Heart left ventricle (tissue), 16 donors: ENCODE measurements at regions not wholly inside any gene's neighbourhood (a gene's known extent, or its start where the extent isn't known, plus 50 kb on each side); places are given as distances from the start of the nearest gene placed in this dataset.
"Not testable (repeated sequence)": the region's sequence is repeated elsewhere in the genome, so short reads cannot be mapped to it uniquely, and the experiment has no call there.

Source experiments
- ATAC-seq, 4 donors: fragments of 200-7000 bp; cut with Tn5 transposase; one replicate each; pipeline ENCODE4 v1.9.1; 2020 to 2022; ENCODE audit warnings: moderate library complexity in 4 of 4, mild to moderate bottlenecking in 3 of 4, moderate number of reproducible peaks in 1 of 4
- DNase-seq, 5 donors: peaks; one replicate each; pipeline ENCODE4 v3.0.0-alpha.2; 2020
- H3K27ac ChIP-seq, 12 donors: fragments of 200-600 bp; sonication (generic) in 4 of 12; one replicate each; pipeline versions ENCODE4 v1.5.0 to v1.8.0; 2016 to 2022; ENCODE audit warnings: mild to moderate bottlenecking in 2 of 12
- H3K27me3 ChIP-seq, 9 donors: fragments of 200-600 bp; sonication (generic) in 2 of 9; one replicate each; pipeline versions ENCODE4 v1.5.1 to v1.8.0; 2016 to 2022; ENCODE audit warnings: mild to moderate bottlenecking in 3 of 9
- H3K36me3 ChIP-seq, 9 donors: fragments of 200-600 bp; sonication (generic) in 2 of 9; one replicate each; pipeline versions ENCODE4 v1.5.0 to v1.8.0; 2018 to 2022; ENCODE audit warnings: mild to moderate bottlenecking in 2 of 9
- H3K4me1 ChIP-seq, 12 donors: fragments of 200-600 bp; sonication (generic) in 4 of 12; one replicate each; pipeline versions ENCODE4 v1.5.0 to v1.8.0; 2016 to 2022; ENCODE audit warnings: mild to moderate bottlenecking in 3 of 12
- H3K4me3 ChIP-seq, 12 donors: fragments of 200-600 bp; sonication (generic) in 4 of 12; one replicate each; pipeline versions ENCODE4 v1.5.0 to v1.8.0; 2017 to 2022; ENCODE audit warnings: mild to moderate bottlenecking in 9 of 12, moderate library complexity in 4 of 12
- H3K9me3 ChIP-seq, 12 donors: fragments of 200-600 bp; sonication (generic) in 4 of 12; one replicate each; pipeline versions ENCODE4 v1.5.0 to v1.8.0; 2016 to 2022; ENCODE audit warnings: mild to moderate bottlenecking in 1 of 12
- POLR2A ChIP-seq, 2 donors: fragments of 450-650 bp; IDR thresholded peaks; one replicate each; pipeline ENCODE4 v1.6.1; 2017; ENCODE audit warnings: antibody characterized with exemption in 2 of 2, mild to moderate bottlenecking in 2 of 2, moderate library complexity in 2 of 2
- WGBS, 4 donors: extraction: QIAGEN DNeasy Blood & Tissue Kit in 2 of 4; methylation state at CpG; one replicate each; pipeline versions ENCODE4 v1.1.5 to v1.1.7; 2013 to 2018; 5-methylcytosine and 5-hydroxymethylcytosine counted together
- intact Hi-C, 10 donors: fragments of 100-400 bp; cut with DNase I; formaldehyde crosslinking; loops; one replicate each; pipeline versions ENCODE4 v1.11.1 to v1.14.2; 2022
- TF ChIP-seq, protein P1 (sequence below), 12 donors: fragments of 200-600 bp; sonication (generic) in 4 of 12; IDR thresholded peaks; one replicate each; pipeline versions ENCODE4 v1.5.0 to v1.8.0; 2018 to 2022; ENCODE audit warnings: antibody characterized with exemption in 12 of 12, mild to moderate bottlenecking in 5 of 12
- donor health status: ischemic (EF 13 %, LVEDD 7.1; RV severe dilation, severe dysfunction).
- donor health status: healthy with polysubstance abuse.
- donor health status: DM: no; HTN: yes; CAD: no.
- donor health status: DM: no; HTN: no; CAD: no.
- donor health status: ischemic (EF 25% LVEDD 6.9; RV normal size, moderate dysfunction).
- donor health status: ischemic (EF 25% LVEDD 5.7; RV mildly dilated, moderate dysfunction).
- donor health status: healthy.
- donor health status: DM: yes; HTN: yes; CAD: no.
- donor health status: ischemic (EF 35%, LVEDD 5.7; RV mildly dilated, moderate dysfunction).
- donor health status: nonischemic (EF 11% LVEDD 7.7; RV severe dilation, severe dysfunction).
- donor health status: DM: yes; HTN: yes; CAD: no.
- donor health status: PGD.
- donor health status: ischemic (EF 29% LVEDD 5.4; RV normal size, mild dysfunction).
- donor health status: nonischemic (EF 23%, LVEDD 6.1; RV moderate dilation, normal function).

DNA sequence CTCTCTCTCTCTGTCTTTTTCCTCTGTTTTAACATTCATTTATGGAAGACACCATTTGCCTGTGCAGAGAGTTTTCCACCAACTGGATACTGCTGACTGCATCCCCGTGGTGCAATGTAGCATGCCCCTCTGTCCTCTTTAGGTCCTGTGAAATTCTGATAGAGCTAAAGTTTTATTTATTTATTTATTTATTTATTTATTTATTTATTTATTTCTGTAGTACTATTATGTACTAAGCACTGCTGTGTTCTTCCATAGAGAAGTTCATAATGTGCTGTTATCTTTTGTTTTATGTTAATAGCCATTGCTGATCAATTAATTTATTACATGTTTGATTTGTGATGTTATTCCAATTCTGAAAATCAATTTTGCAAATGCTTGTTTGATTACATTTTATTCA is 749.9 kb downstream of the ZBBX start:
- no peak for DNase-seq
- Histone ChIP-seq H3K9me3 (peaks cover 0 to 9% (median 0%) of the 10 kb centered on the region in 12 donors), H3K36me3 (no peaks in the 10 kb centered on the region), H3K4me3 (no peak overlapping the region), H3K4me1 (no peaks in the 10 kb centered on the region), H3K27me3 (no peaks in the 10 kb centered on the region), H3K27ac (no peak overlapping the region)
- no peak for ATAC-seq
- TF ChIP-seq POLR2A (IDR thresholded peaks at IDR 0.05): no peak
- TF ChIP-seq, protein P1, sequence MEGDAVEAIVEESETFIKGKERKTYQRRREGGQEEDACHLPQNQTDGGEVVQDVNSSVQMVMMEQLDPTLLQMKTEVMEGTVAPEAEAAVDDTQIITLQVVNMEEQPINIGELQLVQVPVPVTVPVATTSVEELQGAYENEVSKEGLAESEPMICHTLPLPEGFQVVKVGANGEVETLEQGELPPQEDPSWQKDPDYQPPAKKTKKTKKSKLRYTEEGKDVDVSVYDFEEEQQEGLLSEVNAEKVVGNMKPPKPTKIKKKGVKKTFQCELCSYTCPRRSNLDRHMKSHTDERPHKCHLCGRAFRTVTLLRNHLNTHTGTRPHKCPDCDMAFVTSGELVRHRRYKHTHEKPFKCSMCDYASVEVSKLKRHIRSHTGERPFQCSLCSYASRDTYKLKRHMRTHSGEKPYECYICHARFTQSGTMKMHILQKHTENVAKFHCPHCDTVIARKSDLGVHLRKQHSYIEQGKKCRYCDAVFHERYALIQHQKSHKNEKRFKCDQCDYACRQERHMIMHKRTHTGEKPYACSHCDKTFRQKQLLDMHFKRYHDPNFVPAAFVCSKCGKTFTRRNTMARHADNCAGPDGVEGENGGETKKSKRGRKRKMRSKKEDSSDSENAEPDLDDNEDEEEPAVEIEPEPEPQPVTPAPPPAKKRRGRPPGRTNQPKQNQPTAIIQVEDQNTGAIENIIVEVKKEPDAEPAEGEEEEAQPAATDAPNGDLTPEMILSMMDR (IDR thresholded peaks at IDR 0.05): no peak
- 75 to 83% (median 79%) methylated on average over 1 of the region's 1 CpG for WGBS, 4 donors
- intact Hi-C loops: no loop called here

GRCh38 chr3:166613365-166613764 is 766.7 kb downstream of the ZBBX start:
- TF ChIP-seq, protein P1 (IDR thresholded peaks at IDR 0.05): no peak
- no peak for TF ChIP-seq POLR2A (IDR thresholded peaks at IDR 0.05)
- Histone ChIP-seq H3K27me3 (no peaks in the 10 kb centered on the region), H3K4me3 (no peak overlapping the region), H3K27ac (no peak overlapping the region), H3K36me3 (no peaks in the 10 kb centered on the region), H3K4me1 (no peaks in the 10 kb centered on the region), H3K9me3 (peaks cover 0 to 9% (median 0%) of the 10 kb centered on the region in 12 donors)
- DNase-seq (no peak), ATAC-seq (no peak)
- intact Hi-C loops: no loop called here
- WGBS, 4 donors: 33 to 92% (median 81%) methylated on average over 1 of the region's 1 CpG

DNA sequence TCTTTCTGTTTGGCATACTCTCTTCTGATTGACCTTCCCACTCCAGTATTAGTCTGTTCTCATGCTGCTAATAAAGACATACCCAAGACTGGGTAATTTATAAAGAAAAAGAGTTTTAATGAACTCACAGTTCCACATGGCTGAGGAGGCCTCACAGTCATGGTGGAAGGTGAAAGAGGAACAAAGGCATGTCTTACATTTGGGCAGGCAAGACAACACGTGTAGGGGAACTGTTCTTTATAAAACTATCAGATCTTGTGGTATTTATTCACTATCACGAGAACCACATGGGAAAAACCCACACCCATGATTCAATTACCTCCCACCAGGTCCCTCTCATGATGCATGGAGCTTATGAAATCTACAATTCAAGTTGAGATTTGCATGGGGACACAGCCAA is 767.3 kb downstream of the ZBBX start:
- intact Hi-C loops, H3K4me3 ChIP-seq, H3K9me3 ChIP-seq, H3K27me3 ChIP-seq, H3K36me3 ChIP-seq, H3K4me1 ChIP-seq, ATAC-seq, H3K27ac ChIP-seq, DNase-seq: not testable (repeated sequence)
- WGBS, 4 donors: 34 to 60% (median 42%) methylated on average over 2 of the region's 2 CpGs

DNA sequence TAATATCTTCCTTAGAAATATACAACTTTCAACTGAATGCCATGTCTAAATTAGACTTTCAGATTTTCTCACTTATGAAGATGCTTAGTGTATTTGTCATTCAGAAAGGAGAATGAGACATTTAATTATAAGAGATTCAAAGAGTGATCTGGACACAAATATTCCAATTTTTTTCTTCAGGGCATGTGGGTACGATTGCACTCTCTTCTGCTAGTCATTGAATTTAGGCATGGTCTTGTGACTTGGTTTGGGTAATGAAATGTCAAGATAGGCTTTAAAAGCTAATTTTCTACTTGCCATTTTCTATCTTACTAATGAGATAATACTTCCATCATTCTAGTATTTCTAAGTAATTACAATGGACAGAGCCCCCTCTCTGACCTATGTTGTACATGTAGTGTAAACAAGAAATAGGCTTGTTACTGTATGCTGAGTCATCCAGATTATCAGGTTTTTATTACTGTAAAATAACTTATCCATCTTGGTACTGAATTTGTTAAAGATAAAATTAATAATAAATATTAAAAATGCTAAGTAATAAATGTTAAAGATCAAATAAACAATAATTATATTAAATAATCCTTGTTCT is 770.8 kb upstream of the BCHE start:
- TF ChIP-seq, protein P1 (IDR thresholded peaks at IDR 0.05): no peak
- TF ChIP-seq POLR2A (IDR thresholded peaks at IDR 0.05): no peak
- Histone ChIP-seq H3K36me3 (no peaks in the 10 kb centered on the region), H3K9me3 (no peaks in the 10 kb centered on the region), H3K27me3 (no peaks in the 10 kb centered on the region), H3K4me1 (no peaks in the 10 kb centered on the region), H3K27ac (no peak overlapping the region), H3K4me3 (no peak overlapping the region)
- no peak for DNase-seq
- intact Hi-C loops: no loop called here
- 70 to 81% (median 75%) methylated on average over 1 of the region's 1 CpG for WGBS, 4 donors
- ATAC-seq: no peak

DNA sequence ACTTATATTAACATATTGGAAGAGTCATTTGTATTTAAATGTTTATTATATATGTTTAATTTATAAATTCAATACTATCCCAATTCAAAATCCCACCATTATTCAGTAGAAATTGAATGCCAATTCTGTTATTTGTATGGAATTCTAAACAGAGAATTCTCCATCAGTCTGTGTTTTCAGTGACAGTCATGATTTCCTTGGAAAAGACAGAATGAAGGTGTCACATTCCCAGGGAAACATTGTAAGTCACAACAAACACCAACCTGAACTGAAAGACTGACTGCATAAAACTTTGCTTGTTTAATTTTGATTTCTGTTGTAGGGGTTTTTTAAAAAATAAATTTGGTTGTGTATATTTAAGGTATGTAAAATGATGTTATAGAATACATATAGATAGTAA is 769.8 kb upstream of the BCHE start:
- Histone ChIP-seq H3K9me3 (no peaks in the 10 kb centered on the region), H3K4me3 (no peak overlapping the region), H3K27ac (no peak overlapping the region), H3K4me1 (no peaks in the 10 kb centered on the region), H3K27me3 (no peaks in the 10 kb centered on the region), H3K36me3 (no peaks in the 10 kb centered on the region)
- TF ChIP-seq, protein P1 (IDR thresholded peaks at IDR 0.05): no peak
- TF ChIP-seq POLR2A (IDR thresholded peaks at IDR 0.05): no peak
- no peak for DNase-seq
- no peak for ATAC-seq
- intact Hi-C loops: no loop called here
